ENCODE measurements at regions not wholly inside any gene's neighbourhood (a gene's known extent, or its start where the extent isn't known, plus 50 kb on each side); places are given as distances from the start of the nearest gene placed in this dataset.

DNA sequence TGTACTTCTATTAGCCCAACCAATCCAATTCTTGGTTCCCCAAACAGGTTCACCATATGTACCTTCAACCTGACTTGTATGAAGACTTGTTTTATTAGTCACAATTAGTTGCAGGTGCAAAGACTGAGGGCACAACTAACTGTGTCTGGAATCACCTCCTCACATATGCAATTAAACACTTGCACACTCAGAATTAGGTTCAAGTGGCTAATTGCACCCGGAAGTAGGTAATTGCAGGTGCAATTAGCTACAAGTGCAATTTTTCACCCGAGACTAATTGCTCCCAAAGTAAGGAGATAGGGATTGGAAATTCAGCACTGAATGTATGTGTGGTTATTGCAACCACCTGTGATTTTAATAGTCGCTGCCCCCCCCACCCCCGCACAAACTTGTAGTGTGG, 338.9 kb downstream of the ZSWIM6 start:
- TF ChIP-seq POLR2A (IDR thresholded peaks at IDR 0.05), result no peak
- TF ChIP-seq, protein P1, sequence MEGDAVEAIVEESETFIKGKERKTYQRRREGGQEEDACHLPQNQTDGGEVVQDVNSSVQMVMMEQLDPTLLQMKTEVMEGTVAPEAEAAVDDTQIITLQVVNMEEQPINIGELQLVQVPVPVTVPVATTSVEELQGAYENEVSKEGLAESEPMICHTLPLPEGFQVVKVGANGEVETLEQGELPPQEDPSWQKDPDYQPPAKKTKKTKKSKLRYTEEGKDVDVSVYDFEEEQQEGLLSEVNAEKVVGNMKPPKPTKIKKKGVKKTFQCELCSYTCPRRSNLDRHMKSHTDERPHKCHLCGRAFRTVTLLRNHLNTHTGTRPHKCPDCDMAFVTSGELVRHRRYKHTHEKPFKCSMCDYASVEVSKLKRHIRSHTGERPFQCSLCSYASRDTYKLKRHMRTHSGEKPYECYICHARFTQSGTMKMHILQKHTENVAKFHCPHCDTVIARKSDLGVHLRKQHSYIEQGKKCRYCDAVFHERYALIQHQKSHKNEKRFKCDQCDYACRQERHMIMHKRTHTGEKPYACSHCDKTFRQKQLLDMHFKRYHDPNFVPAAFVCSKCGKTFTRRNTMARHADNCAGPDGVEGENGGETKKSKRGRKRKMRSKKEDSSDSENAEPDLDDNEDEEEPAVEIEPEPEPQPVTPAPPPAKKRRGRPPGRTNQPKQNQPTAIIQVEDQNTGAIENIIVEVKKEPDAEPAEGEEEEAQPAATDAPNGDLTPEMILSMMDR (IDR thresholded peaks at IDR 0.05), result no peak

Data from vagina (tissue), 2 donors.